HepG2 (cell line): ENCODE measurements at regions not wholly inside any gene's neighbourhood (a gene's known extent, or its start where the extent isn't known, plus 50 kb on each side); places are given as distances from the start of the nearest gene placed in this dataset.

ENCODE experiments used
- AKNA ChIP-seq: sonication (generic); formaldehyde crosslinking; IDR thresholded peaks from 2 replicates; pipeline ENCODE4 v1.4.0; 2020; ENCODE audit warnings: missing genetic modification reagents, borderline replicate concordance
- BORCS8-MEF2B ChIP-seq: sonication (generic); formaldehyde crosslinking; IDR thresholded peaks from 2 replicates; pipeline ENCODE4 v1.8.0; 2022; ENCODE audit warnings: mild to moderate bottlenecking, missing genetic modification reagents
- CENPBD1 ChIP-seq: sonication (generic); formaldehyde crosslinking; IDR thresholded peaks from 2 replicates; pipeline ENCODE4 v1.8.0; 2022; ENCODE audit warnings: missing genetic modification reagents, low read depth, mild to moderate bottlenecking, borderline replicate concordance
- CSRNP1 ChIP-seq: sonication (generic); formaldehyde crosslinking; IDR thresholded peaks from 2 replicates; pipeline ENCODE4 v1.8.1; 2023; ENCODE audit warnings: mild to moderate bottlenecking, missing genetic modification reagents
- DZIP1 ChIP-seq: sonication (generic); formaldehyde crosslinking; IDR thresholded peaks from 2 replicates; pipeline ENCODE4 v1.5.0; 2020; ENCODE audit warnings: mild to moderate bottlenecking, missing genetic modification reagents
- HMG20A ChIP-seq: IDR thresholded peaks from 2 replicates; pipeline ENCODE4 v1.6.1; 2016; ENCODE audit warnings: borderline replicate concordance
- JUND ChIP-seq: sonication (generic); formaldehyde crosslinking; IDR thresholded peaks from 2 replicates; pipeline ENCODE4 v1.8.0; 2022; ENCODE audit warnings: mild to moderate bottlenecking, missing genetic modification reagents
- NFIC ChIP-seq: IDR thresholded peaks from 2 replicates; pipeline ENCODE4 v1.6.1; 2012; ENCODE audit warnings: mild to moderate bottlenecking, low read length, inconsistent platforms
- ZNF101 ChIP-seq: sonication (generic); formaldehyde crosslinking; IDR thresholded peaks from 2 replicates; pipeline ENCODE4 v1.4.0; 2020; ENCODE audit warnings: mild to moderate bottlenecking, low read depth, missing genetic modification reagents, borderline replicate concordance
- ZNF160 ChIP-seq: sonication (generic); formaldehyde crosslinking; IDR thresholded peaks from 2 replicates; pipeline ENCODE4 v1.8.0; 2022; ENCODE audit warnings: mild to moderate bottlenecking, inconsistent platforms, missing genetic modification reagents
- ZNF549 ChIP-seq: sonication (generic); formaldehyde crosslinking; IDR thresholded peaks from 2 replicates; pipeline ENCODE4 v1.5.0; 2020; ENCODE audit warnings: missing genetic modification reagents
- ZNF574 ChIP-seq: sonication (generic); formaldehyde crosslinking; IDR thresholded peaks from 2 replicates; pipeline ENCODE4 v1.4.0; 2020; ENCODE audit warnings: missing genetic modification reagents
- ZNF691 ChIP-seq: sonication (generic); formaldehyde crosslinking; IDR thresholded peaks from 2 replicates; pipeline ENCODE4 v1.4.0; 2020; ENCODE audit warnings: missing genetic modification reagents, low read depth, mild to moderate bottlenecking, borderline replicate concordance
- ZNF878 ChIP-seq: sonication (generic); formaldehyde crosslinking; IDR thresholded peaks from 2 replicates; pipeline ENCODE4 v1.8.1; 2023; ENCODE audit warnings: mild to moderate bottlenecking, missing genetic modification reagents, moderate library complexity

GRCh38 chr17:83151442-83152226, 72.2 kb downstream of the METRNL start (continued):
- peak; percentile 79 for TF ChIP-seq ZNF574 (CRISPR knock-in tag)
- peak; percentile 96 for TF ChIP-seq ZNF878
- TF ChIP-seq BORCS8-MEF2B (CRISPR knock-in tag): peak; percentile 88
- no peak for TF ChIP-seq ZNF549 (CRISPR knock-in tag)
- TF ChIP-seq HMG20A (CRISPR knock-in tag): peak; percentile 87
- peak; percentile 76; the same call in 1 of the 2 replicates for TF ChIP-seq CSRNP1 (CRISPR knock-in tag)
- no peak for TF ChIP-seq AKNA (CRISPR knock-in tag)
- TF ChIP-seq ZNF101 (CRISPR knock-in tag): no peak
- TF ChIP-seq ZNF691 (CRISPR knock-in tag): 0 out of 2 replicates have a peak, but pooled peaks have one; percentile 90
- TF ChIP-seq CENPBD1 (CRISPR knock-in tag): no peak
- 0 out of 2 replicates have a peak, but pooled peaks have one; percentile 3 for TF ChIP-seq JUND (CRISPR knock-in tag)
- peak; percentile 46; the same call in 1 of the 2 replicates for TF ChIP-seq ZNF160 (CRISPR knock-in tag)
- no peak for TF ChIP-seq NFIC
- no peak for TF ChIP-seq DZIP1 (CRISPR knock-in tag)
